K562 (cell line): ENCODE measurements at regions not wholly inside any gene's neighbourhood (a gene's known extent, or its start where the extent isn't known, plus 50 kb on each side); places are given as distances from the start of the nearest gene placed in this dataset.

ENCODE experiments used
- ATAC-seq: fragments of 200-7000 bp; cut with Tn5 transposase; 3 replicates; pipeline ENCODE4 v1.9.1; 2020; ENCODE audit warnings: moderate library complexity
- BruUV-seq: library from RNA; stranded (reverse); fragments of 400-500 nt; replicated peaks from 2 replicates; lab custom pipeline; 2021; lab: Mats Ljungman, UMichigan
- CTCF ChIA-PET: fragments of 300-600 bp; formaldehyde crosslinking; extraction: SDS; loops from one replicate; lab custom pipeline; 2021; ENCODE audit warnings: low intra/inter-chr PET ratio; lab: Yijun Ruan, JAX
- POLR2A ChIA-PET: fragments of 300-600, 350-650 bp; sonication (Branson Sonifier 250); formaldehyde crosslinking; extraction: SDS; loops from one replicate; lab custom pipeline; 2021; ENCODE audit warnings: antibody characterized with exemption, inconsistent platforms; lab: Yijun Ruan, JAX
- DNase-seq, 4 experiments: peaks; one replicate each; pipeline versions ENCODE4 v3.0.0 to v3.0.0-alpha.2; 2011 to 2018; ENCODE audit warnings: low spot score in 3 of 4, mixed read lengths in 3 of 4; ENCODE audit errors: extremely low read depth in 1 of 4
- FAIRE-seq: peaks from 2 replicates; lab custom pipeline; 2011; peaks lifted over from hg19 to GRCh38; lab: Jason Lieb, UNC
- H2AFZ ChIP-seq: 2 replicates; pipeline ENCODE4 v1.6.0; 2011; ENCODE audit warnings: low read depth, low read length, control low read depth, inconsistent platforms
- H3K27ac ChIP-seq: fragments of 200-600 bp; 3 replicates; pipeline ENCODE4 v1.8.0; 2011; ENCODE audit warnings: low read depth, mild to moderate bottlenecking, control low read depth, inconsistent platforms, low read length, moderate library complexity, mixed read lengths; ENCODE audit errors: extremely low read depth
- H3K27me3 ChIP-seq, 2 experiments: fragments of 300-600 bp in 1 of 2; 2 replicates in 1 of 2; 3 replicates in 1 of 2; pipeline versions ENCODE4 v1.6.0 to v1.8.0; 2011; ENCODE audit warnings: inconsistent platforms in 2 of 2, low read length in 2 of 2, mild to moderate bottlenecking in 1 of 2, mixed read lengths in 1 of 2, moderate library complexity in 1 of 2; ENCODE audit not compliant: control insufficient read depth in 2 of 2, insufficient read depth in 2 of 2
- H3K36me3 ChIP-seq: fragments of 300-600 bp; 3 replicates; pipeline ENCODE4 v1.8.0; 2011; ENCODE audit warnings: mild to moderate bottlenecking, low read length, inconsistent platforms; ENCODE audit not compliant: control insufficient read depth, insufficient read depth
- H3K4me1 ChIP-seq, 2 experiments: fragments of 200-600 bp in 1 of 2; replicated peaks in 1 of 2; 2 replicates in 1 of 2; 3 replicates in 1 of 2; pipeline versions ENCODE4 v1.5.1 to v1.8.0; 2011; ENCODE audit warnings: inconsistent platforms in 2 of 2, low read length in 2 of 2, mild to moderate bottlenecking in 1 of 2, mixed read lengths in 1 of 2, moderate library complexity in 1 of 2; ENCODE audit not compliant: control insufficient read depth in 2 of 2, insufficient read depth in 2 of 2
- H3K4me2 ChIP-seq: 2 replicates; pipeline ENCODE4 v1.6.1; 2011; ENCODE audit warnings: low read length, control low read depth, inconsistent platforms, mixed read lengths; ENCODE audit not compliant: insufficient read depth
- H3K4me3 ChIP-seq: fragments of 200-600 bp; sonication (generic), shearing (Covaris generic); 2 replicates; pipeline ENCODE4 v1.5.1; 2016; ENCODE audit warnings: control low read depth, inconsistent platforms
- H3K79me2 ChIP-seq: fragments of 200-600 bp; 3 replicates; pipeline ENCODE4 v1.8.0; 2011; ENCODE audit warnings: low read length, inconsistent platforms; ENCODE audit not compliant: control insufficient read depth, insufficient read depth
- H3K9ac ChIP-seq, 2 experiments: 2 replicates each; pipeline versions ENCODE4 v1.6.0 to v1.6.1; 2011; ENCODE audit warnings: low read depth in 2 of 2, low read length in 2 of 2, control low read depth in 1 of 2, inconsistent platforms in 1 of 2, mild to moderate bottlenecking in 1 of 2, mixed read lengths in 1 of 2; ENCODE audit not compliant: insufficient read depth in 1 of 2
- H3K9me1 ChIP-seq: one replicate; pipeline ENCODE4 v1.6.0; 2011; ENCODE audit warnings: inconsistent platforms, mild to moderate bottlenecking, low read length, moderate library complexity; ENCODE audit not compliant: control insufficient read depth, insufficient read depth
- H3K9me3 ChIP-seq: replicated peaks from 2 replicates; pipeline ENCODE4 v1.5.1; 2011; ENCODE audit warnings: low read depth, low read length, inconsistent platforms; ENCODE audit not compliant: control insufficient read depth, insufficient read depth
- H4K20me1 ChIP-seq: replicated peaks from 2 replicates; pipeline ENCODE4 v1.6.1; 2011; ENCODE audit warnings: low read length, inconsistent platforms, mixed read lengths; ENCODE audit not compliant: control insufficient read depth, insufficient read depth
- in situ Hi-C: fragments of 300-500 bp; cut with MboI; formaldehyde crosslinking; loops from 4 replicates; pipeline ENCODE4 v1.15.0; 2018; ENCODE audit warnings: inconsistent platforms, mixed read lengths
- intact Hi-C: fragments of 100-400 bp; cut with micrococcal nuclease; formaldehyde crosslinking; loops from 2 replicates; pipeline ENCODE4 v1.14.2; 2022
- TF ChIP-seq, protein P1 (sequence below): fragments of 200-800 bp; sonication (Bioruptor generic); IDR thresholded peaks from 2 replicates; pipeline ENCODE4 v1.6.1; 2016; ENCODE audit warnings: missing genetic modification characterization, missing compliant biosample characterization

DNA sequence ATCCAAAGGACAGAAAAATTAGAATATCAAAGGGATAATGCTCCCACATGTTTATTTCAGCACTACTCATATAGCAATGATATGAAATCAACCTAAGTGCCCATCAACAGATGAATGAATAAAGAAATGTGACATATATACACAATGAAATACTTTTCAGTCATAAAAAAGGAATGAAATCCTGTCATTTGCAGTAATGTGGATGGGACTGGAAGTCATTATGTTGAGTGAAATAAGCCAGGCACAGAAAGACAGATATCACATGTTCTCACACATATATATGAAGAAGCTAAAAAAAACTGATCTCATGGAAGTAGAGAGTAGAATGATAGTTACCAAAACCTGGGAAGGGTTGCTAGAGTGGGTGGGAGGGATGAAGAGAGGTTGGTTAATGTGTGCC, 135.7 kb downstream of the IBTK start:
- no peaks in the 10 kb centered on the region for H3K4me1 ChIP-seq
- no peaks in the 10 kb centered on the region for H3K9me3 ChIP-seq
- DNase-seq: no peak
- H3K9ac ChIP-seq: no peak overlapping the region
- no peak for FAIRE-seq
- no peak overlapping the region for H2AFZ ChIP-seq
- no peak for ATAC-seq
- no peak overlapping the region for H3K27ac ChIP-seq
- ChIA-PET CTCF (no interaction called here), POLR2A (no interaction called here)
- intact Hi-C loops: no loop called here
- no peaks in the 10 kb centered on the region for H4K20me1 ChIP-seq
- H3K9me1 ChIP-seq: no peaks in the 10 kb centered on the region
- no peaks in the 10 kb centered on the region for H3K36me3 ChIP-seq
- H3K79me2 ChIP-seq: no peaks in the 10 kb centered on the region
- H3K27me3 ChIP-seq: no peaks in the 10 kb centered on the region
- no peak overlapping the region for H3K4me3 ChIP-seq
- no peak overlapping the region for H3K4me2 ChIP-seq
- TF ChIP-seq, protein P1, sequence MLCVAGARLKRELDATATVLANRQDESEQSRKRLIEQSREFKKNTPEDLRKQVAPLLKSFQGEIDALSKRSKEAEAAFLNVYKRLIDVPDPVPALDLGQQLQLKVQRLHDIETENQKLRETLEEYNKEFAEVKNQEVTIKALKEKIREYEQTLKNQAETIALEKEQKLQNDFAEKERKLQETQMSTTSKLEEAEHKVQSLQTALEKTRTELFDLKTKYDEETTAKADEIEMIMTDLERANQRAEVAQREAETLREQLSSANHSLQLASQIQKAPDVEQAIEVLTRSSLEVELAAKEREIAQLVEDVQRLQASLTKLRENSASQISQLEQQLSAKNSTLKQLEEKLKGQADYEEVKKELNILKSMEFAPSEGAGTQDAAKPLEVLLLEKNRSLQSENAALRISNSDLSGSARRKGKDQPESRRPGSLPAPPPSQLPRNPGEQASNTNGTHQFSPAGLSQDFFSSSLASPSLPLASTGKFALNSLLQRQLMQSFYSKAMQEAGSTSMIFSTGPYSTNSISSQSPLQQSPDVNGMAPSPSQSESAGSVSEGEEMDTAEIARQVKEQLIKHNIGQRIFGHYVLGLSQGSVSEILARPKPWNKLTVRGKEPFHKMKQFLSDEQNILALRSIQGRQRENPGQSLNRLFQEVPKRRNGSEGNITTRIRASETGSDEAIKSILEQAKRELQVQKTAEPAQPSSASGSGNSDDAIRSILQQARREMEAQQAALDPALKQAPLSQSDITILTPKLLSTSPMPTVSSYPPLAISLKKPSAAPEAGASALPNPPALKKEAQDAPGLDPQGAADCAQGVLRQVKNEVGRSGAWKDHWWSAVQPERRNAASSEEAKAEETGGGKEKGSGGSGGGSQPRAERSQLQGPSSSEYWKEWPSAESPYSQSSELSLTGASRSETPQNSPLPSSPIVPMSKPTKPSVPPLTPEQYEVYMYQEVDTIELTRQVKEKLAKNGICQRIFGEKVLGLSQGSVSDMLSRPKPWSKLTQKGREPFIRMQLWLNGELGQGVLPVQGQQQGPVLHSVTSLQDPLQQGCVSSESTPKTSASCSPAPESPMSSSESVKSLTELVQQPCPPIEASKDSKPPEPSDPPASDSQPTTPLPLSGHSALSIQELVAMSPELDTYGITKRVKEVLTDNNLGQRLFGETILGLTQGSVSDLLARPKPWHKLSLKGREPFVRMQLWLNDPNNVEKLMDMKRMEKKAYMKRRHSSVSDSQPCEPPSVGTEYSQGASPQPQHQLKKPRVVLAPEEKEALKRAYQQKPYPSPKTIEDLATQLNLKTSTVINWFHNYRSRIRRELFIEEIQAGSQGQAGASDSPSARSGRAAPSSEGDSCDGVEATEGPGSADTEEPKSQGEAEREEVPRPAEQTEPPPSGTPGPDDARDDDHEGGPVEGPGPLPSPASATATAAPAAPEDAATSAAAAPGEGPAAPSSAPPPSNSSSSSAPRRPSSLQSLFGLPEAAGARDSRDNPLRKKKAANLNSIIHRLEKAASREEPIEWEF (CRISPR knock-in tag): no peak
- in situ Hi-C loops: no loop called here
- BruUV-seq: no TSS peak
